K562 (cell line): ENCODE measurements at regions not wholly inside any gene's neighbourhood (a gene's known extent, or its start where the extent isn't known, plus 50 kb on each side); places are given as distances from the start of the nearest gene placed in this dataset.

Experiments used
- ATAC-seq: fragments of 200-7000 bp; cut with Tn5 transposase; 3 replicates; pipeline ENCODE4 v1.9.1; 2020; ENCODE audit warnings: moderate library complexity
- BruUV-seq: library from RNA; stranded (reverse); fragments of 400-500 nt; replicated peaks from 2 replicates; lab custom pipeline; 2021; lab: Mats Ljungman, UMichigan
- CTCF ChIA-PET: fragments of 300-600 bp; formaldehyde crosslinking; extraction: SDS; loops from one replicate; lab custom pipeline; 2021; ENCODE audit warnings: low intra/inter-chr PET ratio; lab: Yijun Ruan, JAX
- POLR2A ChIA-PET: fragments of 300-600, 350-650 bp; sonication (Branson Sonifier 250); formaldehyde crosslinking; extraction: SDS; loops from one replicate; lab custom pipeline; 2021; ENCODE audit warnings: antibody characterized with exemption, inconsistent platforms; lab: Yijun Ruan, JAX
- DNase-seq, 4 experiments: peaks; one replicate each; pipeline versions ENCODE4 v3.0.0 to v3.0.0-alpha.2; 2011 to 2018; ENCODE audit warnings: low spot score in 3 of 4, mixed read lengths in 3 of 4; ENCODE audit errors: extremely low read depth in 1 of 4
- FAIRE-seq: peaks from 2 replicates; lab custom pipeline; 2011; peaks lifted over from hg19 to GRCh38; lab: Jason Lieb, UNC
- H2AFZ ChIP-seq: 2 replicates; pipeline ENCODE4 v1.6.0; 2011; ENCODE audit warnings: low read depth, low read length, control low read depth, inconsistent platforms
- H3K27ac ChIP-seq: fragments of 200-600 bp; 3 replicates; pipeline ENCODE4 v1.8.0; 2011; ENCODE audit warnings: low read depth, mild to moderate bottlenecking, control low read depth, inconsistent platforms, low read length, moderate library complexity, mixed read lengths; ENCODE audit errors: extremely low read depth
- H3K27me3 ChIP-seq, 2 experiments: fragments of 300-600 bp in 1 of 2; 2 replicates in 1 of 2; 3 replicates in 1 of 2; pipeline versions ENCODE4 v1.6.0 to v1.8.0; 2011; ENCODE audit warnings: inconsistent platforms in 2 of 2, low read length in 2 of 2, mild to moderate bottlenecking in 1 of 2, mixed read lengths in 1 of 2, moderate library complexity in 1 of 2; ENCODE audit not compliant: control insufficient read depth in 2 of 2, insufficient read depth in 2 of 2
- H3K36me3 ChIP-seq: fragments of 300-600 bp; 3 replicates; pipeline ENCODE4 v1.8.0; 2011; ENCODE audit warnings: mild to moderate bottlenecking, low read length, inconsistent platforms; ENCODE audit not compliant: control insufficient read depth, insufficient read depth
- H3K4me1 ChIP-seq, 2 experiments: fragments of 200-600 bp in 1 of 2; replicated peaks in 1 of 2; 2 replicates in 1 of 2; 3 replicates in 1 of 2; pipeline versions ENCODE4 v1.5.1 to v1.8.0; 2011; ENCODE audit warnings: inconsistent platforms in 2 of 2, low read length in 2 of 2, mild to moderate bottlenecking in 1 of 2, mixed read lengths in 1 of 2, moderate library complexity in 1 of 2; ENCODE audit not compliant: control insufficient read depth in 2 of 2, insufficient read depth in 2 of 2
- H3K4me2 ChIP-seq: 2 replicates; pipeline ENCODE4 v1.6.1; 2011; ENCODE audit warnings: low read length, control low read depth, inconsistent platforms, mixed read lengths; ENCODE audit not compliant: insufficient read depth
- H3K4me3 ChIP-seq: fragments of 200-600 bp; sonication (generic), shearing (Covaris generic); 2 replicates; pipeline ENCODE4 v1.5.1; 2016; ENCODE audit warnings: control low read depth, inconsistent platforms
- H3K79me2 ChIP-seq: fragments of 200-600 bp; 3 replicates; pipeline ENCODE4 v1.8.0; 2011; ENCODE audit warnings: low read length, inconsistent platforms; ENCODE audit not compliant: control insufficient read depth, insufficient read depth
- H3K9ac ChIP-seq, 2 experiments: 2 replicates each; pipeline versions ENCODE4 v1.6.0 to v1.6.1; 2011; ENCODE audit warnings: low read depth in 2 of 2, low read length in 2 of 2, control low read depth in 1 of 2, inconsistent platforms in 1 of 2, mild to moderate bottlenecking in 1 of 2, mixed read lengths in 1 of 2; ENCODE audit not compliant: insufficient read depth in 1 of 2
- H3K9me1 ChIP-seq: one replicate; pipeline ENCODE4 v1.6.0; 2011; ENCODE audit warnings: inconsistent platforms, mild to moderate bottlenecking, low read length, moderate library complexity; ENCODE audit not compliant: control insufficient read depth, insufficient read depth
- H3K9me3 ChIP-seq: replicated peaks from 2 replicates; pipeline ENCODE4 v1.5.1; 2011; ENCODE audit warnings: low read depth, low read length, inconsistent platforms; ENCODE audit not compliant: control insufficient read depth, insufficient read depth
- H4K20me1 ChIP-seq: replicated peaks from 2 replicates; pipeline ENCODE4 v1.6.1; 2011; ENCODE audit warnings: low read length, inconsistent platforms, mixed read lengths; ENCODE audit not compliant: control insufficient read depth, insufficient read depth
- BACH1 ChIP-seq: fragments of 200-800 bp; sonication (Bioruptor generic); IDR thresholded peaks from 2 replicates; pipeline ENCODE4 v1.6.1; 2016; ENCODE audit warnings: missing genetic modification characterization, missing compliant biosample characterization
- BRCA1 ChIP-seq, 2 experiments: fragments of 450-650 bp in 1 of 2; sonication (generic) in 1 of 2; formaldehyde crosslinking in 1 of 2; IDR thresholded peaks; 2 replicates each; pipeline versions ENCODE4 v1.5.0 to v1.6.1; 2017 to 2020; ENCODE audit warnings: mild to moderate bottlenecking in 1 of 2, missing genetic modification reagents in 1 of 2
- DPF2 ChIP-seq: fragments of 450-650 bp; IDR thresholded peaks from 2 replicates; pipeline ENCODE4 v1.6.1; 2016
- FOS ChIP-seq: IDR thresholded peaks from 3 replicates; pipeline ENCODE4 v1.6.1; 2011; ENCODE audit not compliant: insufficient read length; ENCODE audit errors: extremely low read depth
- GTF2E2 ChIP-seq: fragments of 200-800 bp; sonication (Bioruptor generic); IDR thresholded peaks from 2 replicates; pipeline ENCODE4 v1.6.1; 2016; ENCODE audit warnings: missing genetic modification characterization, missing compliant biosample characterization
- MCM7 ChIP-seq, 2 experiments: fragments of 450-650 bp; IDR thresholded peaks; 2 replicates each; pipeline ENCODE4 v1.6.1; 2016 to 2018
- ZBED1 ChIP-seq: IDR thresholded peaks from 2 replicates; pipeline ENCODE4 v1.6.1; 2014
- ZC3H11A ChIP-seq: IDR thresholded peaks from 2 replicates; pipeline ENCODE4 v1.6.1; 2012; ENCODE audit warnings: low read depth, low read length, improper control_type of control experiment
- ZNF263 ChIP-seq: sonication (generic); formaldehyde crosslinking; IDR thresholded peaks from 2 replicates; pipeline ENCODE4 v1.8.0; 2022; ENCODE audit warnings: mild to moderate bottlenecking, missing genetic modification reagents, borderline replicate concordance
- ZNF707 ChIP-seq: fragments of 250-450 bp; sonication (Bioruptor Pico); conservative IDR thresholded peaks from 2 replicates; pipeline ENCODE4 v1.8.0; 2022; ENCODE audit warnings: inconsistent platforms, mild to moderate bottlenecking, moderate library complexity
- WGBS: fragments of 100-300 bp; shearing (Covaris generic); methylation state at CpG from one replicate; pipeline ENCODE4 v1.1.6; 2016; ENCODE audit warnings: low coverage, mixed read lengths; ENCODE audit not compliant: insufficient coverage; ENCODE audit errors: missing lambda C conversion rate; 5-methylcytosine and 5-hydroxymethylcytosine counted together
- in situ Hi-C: fragments of 300-500 bp; cut with MboI; formaldehyde crosslinking; loops from 4 replicates; pipeline ENCODE4 v1.15.0; 2018; ENCODE audit warnings: inconsistent platforms, mixed read lengths
- intact Hi-C: fragments of 100-400 bp; cut with micrococcal nuclease; formaldehyde crosslinking; loops from 2 replicates; pipeline ENCODE4 v1.14.2; 2022
- TF ChIP-seq, protein P1 (sequence below): fragments of 250-450 bp; sonication (Bioruptor Pico); IDR thresholded peaks from 2 replicates; pipeline ENCODE4 v1.8.0; 2022; ENCODE audit warnings: inconsistent platforms

- no peak overlapping the region for H3K4me2 ChIP-seq
- POLR2A ChIA-PET, result no interaction called here
- H3K79me2 ChIP-seq, result no peaks in the 10 kb centered on the region
- no peaks in the 10 kb centered on the region for H4K20me1 ChIP-seq
- FAIRE-seq (no peak), ATAC-seq (no peak), DNase-seq (no peak)
- H3K9me1 ChIP-seq, result no peaks in the 10 kb centered on the region
- no peak overlapping the region for H3K9ac ChIP-seq
- no peaks in the 10 kb centered on the region for H3K4me1 ChIP-seq
- TF ChIP-seq ZBED1 (no peak), MCM7 (IDR thresholded peaks at IDR 0.05) (no peak), ZNF263 (CRISPR knock-in tag) (no peak), BRCA1 (IDR thresholded peaks at IDR 0.05) (no peak), BRCA1 (CRISPR knock-in tag; IDR thresholded peaks at IDR 0.05) (no peak), ZC3H11A (no peak), GTF2E2 (tag) (no peak), BACH1 (tag) (no peak), DPF2 (no peak), FOS (no peak), ZNF707 (CRISPR knock-in tag) (no peak)
- TF ChIP-seq, protein P1, sequence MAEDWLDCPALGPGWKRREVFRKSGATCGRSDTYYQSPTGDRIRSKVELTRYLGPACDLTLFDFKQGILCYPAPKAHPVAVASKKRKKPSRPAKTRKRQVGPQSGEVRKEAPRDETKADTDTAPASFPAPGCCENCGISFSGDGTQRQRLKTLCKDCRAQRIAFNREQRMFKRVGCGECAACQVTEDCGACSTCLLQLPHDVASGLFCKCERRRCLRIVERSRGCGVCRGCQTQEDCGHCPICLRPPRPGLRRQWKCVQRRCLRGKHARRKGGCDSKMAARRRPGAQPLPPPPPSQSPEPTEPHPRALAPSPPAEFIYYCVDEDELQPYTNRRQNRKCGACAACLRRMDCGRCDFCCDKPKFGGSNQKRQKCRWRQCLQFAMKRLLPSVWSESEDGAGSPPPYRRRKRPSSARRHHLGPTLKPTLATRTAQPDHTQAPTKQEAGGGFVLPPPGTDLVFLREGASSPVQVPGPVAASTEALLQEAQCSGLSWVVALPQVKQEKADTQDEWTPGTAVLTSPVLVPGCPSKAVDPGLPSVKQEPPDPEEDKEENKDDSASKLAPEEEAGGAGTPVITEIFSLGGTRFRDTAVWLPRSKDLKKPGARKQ (CRISPR knock-in tag), result no peak
- no TSS peak for BruUV-seq
- in situ Hi-C loops, result no loop called here
- no peak overlapping the region for H2AFZ ChIP-seq
- no peaks in the 10 kb centered on the region for H3K27me3 ChIP-seq
- intact Hi-C loops, result no loop called here
- no peak overlapping the region for H3K27ac ChIP-seq
- 0% methylated on average over 1 of the region's 1 CpG for WGBS
- peaks cover 2% of the 10 kb centered on the region; the same call in 1 of the 2 replicates for H3K9me3 ChIP-seq
- no peaks in the 10 kb centered on the region for H3K36me3 ChIP-seq
- CTCF ChIA-PET, result no interaction called here
- no peak overlapping the region for H3K4me3 ChIP-seq
Observed at GRCh38 chr3:88707837-88708236, 399.6 kb upstream of the EPHA3 start.
